Astrocyte (in vitro differentiated cells and primary cell): ENCODE measurements at regions not wholly inside any gene's neighbourhood (a gene's known extent, or its start where the extent isn't known, plus 50 kb on each side); places are given as distances from the start of the nearest gene placed in this dataset.

Experiments used
- DNase-seq: peaks from one replicate; pipeline ENCODE4 v3.0.0-alpha.2; 2010; ENCODE audit warnings: low read depth
- FAIRE-seq: peaks from 2 replicates; lab custom pipeline; 2011; peaks lifted over from hg19 to GRCh38; lab: Jason Lieb, UNC
- H2AFZ ChIP-seq: 2 replicates; pipeline ENCODE4 v1.6.0; 2012; ENCODE audit warnings: low read depth, low read length, inconsistent platforms
- H3K27ac ChIP-seq: 2 replicates; pipeline ENCODE4 v1.5.1; 2011; ENCODE audit warnings: low read depth, low read length, inconsistent platforms
- H3K27me3 ChIP-seq: 2 replicates; pipeline ENCODE4 v1.6.0; 2011; ENCODE audit warnings: low read length, inconsistent platforms; ENCODE audit not compliant: insufficient read depth
- H3K36me3 ChIP-seq: 2 replicates; pipeline ENCODE4 v1.5.1; 2011; ENCODE audit warnings: low read length, inconsistent platforms; ENCODE audit not compliant: insufficient read depth
- H3K4me1 ChIP-seq: 2 replicates; pipeline ENCODE4 v1.5.1; 2011; ENCODE audit warnings: low read length, inconsistent platforms; ENCODE audit not compliant: insufficient read depth
- H3K4me2 ChIP-seq: 2 replicates; pipeline ENCODE4 v1.6.0; 2012; ENCODE audit warnings: low read length, inconsistent platforms
- H3K4me3 ChIP-seq: 2 replicates; pipeline ENCODE4 v1.5.1; 2011; ENCODE audit warnings: low read depth, mild to moderate bottlenecking, low read length, inconsistent platforms; ENCODE audit not compliant: insufficient read depth
- H3K79me2 ChIP-seq: 2 replicates; pipeline ENCODE4 v1.6.0; 2012; ENCODE audit warnings: mild to moderate bottlenecking, low read length, inconsistent platforms; ENCODE audit not compliant: insufficient read depth
- H3K9ac ChIP-seq: 2 replicates; pipeline ENCODE4 v1.6.0; 2012; ENCODE audit warnings: mild to moderate bottlenecking, low read length, inconsistent platforms
- H3K9me3 ChIP-seq: 2 replicates; pipeline ENCODE4 v1.5.1; 2012; ENCODE audit warnings: low read depth, mild to moderate bottlenecking, low read length, inconsistent platforms; ENCODE audit not compliant: insufficient read depth
- H4K20me1 ChIP-seq: 2 replicates; pipeline ENCODE4 v1.6.0; 2012; ENCODE audit warnings: low read length, inconsistent platforms; ENCODE audit not compliant: insufficient read depth
- H3K27ac Mint-ChIP-seq: one replicate; pipeline ENCODE4 v1.8.0; 2021; ENCODE audit warnings: mild to moderate bottlenecking, mixed read lengths; ENCODE audit not compliant: unreplicated experiment
- H3K27me3 Mint-ChIP-seq: one replicate; pipeline ENCODE4 v1.8.0; 2021; ENCODE audit warnings: low read depth, mixed read lengths; ENCODE audit not compliant: unreplicated experiment
- H3K36me3 Mint-ChIP-seq: one replicate; pipeline ENCODE4 v1.8.0; 2021; ENCODE audit warnings: low read depth, mixed read lengths; ENCODE audit not compliant: unreplicated experiment
- H3K4me1 Mint-ChIP-seq: one replicate; pipeline ENCODE4 v1.8.0; 2021; ENCODE audit warnings: low read depth, mixed read lengths; ENCODE audit not compliant: unreplicated experiment
- H3K4me3 Mint-ChIP-seq: one replicate; pipeline ENCODE4 v1.8.0; 2021; ENCODE audit warnings: mild to moderate bottlenecking, moderate library complexity, mixed read lengths; ENCODE audit not compliant: unreplicated experiment
- H3K9me3 Mint-ChIP-seq: one replicate; pipeline ENCODE4 v1.8.0; 2021; ENCODE audit warnings: mild to moderate bottlenecking, mixed read lengths; ENCODE audit not compliant: unreplicated experiment
- CTCF ChIP-seq: IDR thresholded peaks from 2 replicates; pipeline ENCODE4 v1.5.1; 2011; ENCODE audit warnings: low read depth, mild to moderate bottlenecking, inconsistent platforms, low read length, moderate library complexity; ENCODE audit not compliant: insufficient read depth
- EZH2 ChIP-seq: IDR thresholded peaks from 2 replicates; pipeline ENCODE4 v1.6.1; 2012; ENCODE audit warnings: mild to moderate bottlenecking, low read length, inconsistent platforms; ENCODE audit not compliant: insufficient read depth

- no peak for TF ChIP-seq CTCF
- TF ChIP-seq EZH2, result no peak
- Histone ChIP-seq H3K27ac (no peak overlapping the region), H3K9me3 (no peaks in the 10 kb centered on the region), H3K4me3 (no peak overlapping the region), H4K20me1 (no peaks in the 10 kb centered on the region), H3K4me2 (no peak overlapping the region), H3K79me2 (no peaks in the 10 kb centered on the region), H3K9ac (no peak overlapping the region), H3K27me3 (peaks cover 11% of the 10 kb centered on the region), H3K4me1 (peaks cover 6% of the 10 kb centered on the region), H2AFZ (no peak overlapping the region), H3K36me3 (no peaks in the 10 kb centered on the region)
- Mint-ChIP-seq H3K27ac (no peak overlapping the region), H3K4me1 (peaks cover 10% of the 10 kb centered on the region), H3K27me3 (peaks cover 61% of the 10 kb centered on the region), H3K36me3 (peaks cover 4% of the 10 kb centered on the region), H3K4me3 (no peak overlapping the region), H3K9me3 (no peaks in the 10 kb centered on the region)
- DNase-seq (no peak), FAIRE-seq (no peak)
These were observed 509.0 kb upstream of the ZMIZ1 start for GRCh38 chr10:78559661-78560340.

DNA sequence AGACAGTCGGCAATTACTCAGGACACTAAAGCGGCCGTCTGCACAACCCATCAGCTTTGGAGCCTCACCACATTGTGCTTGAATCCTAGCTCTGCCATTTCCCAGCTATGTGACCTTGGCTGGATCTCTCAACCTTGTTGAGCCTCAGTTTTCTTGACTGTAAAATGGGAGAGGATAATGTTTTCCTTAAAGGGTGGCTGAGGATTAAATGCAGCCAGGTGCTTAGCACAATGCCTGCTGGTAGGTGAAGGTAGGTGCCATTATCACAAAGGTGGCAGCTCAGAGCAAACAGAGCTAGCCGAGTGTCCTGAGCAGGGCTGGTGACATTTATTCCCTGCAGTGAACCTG is 508.5 kb upstream of the ZMIZ1 start:
- Histone ChIP-seq H3K4me2 (no peak overlapping the region), H3K4me1 (peaks cover 6% of the 10 kb centered on the region), H3K36me3 (no peaks in the 10 kb centered on the region), H3K4me3 (no peak overlapping the region), H3K79me2 (no peaks in the 10 kb centered on the region), H3K27me3 (peaks cover 11% of the 10 kb centered on the region), H4K20me1 (no peaks in the 10 kb centered on the region), H3K9me3 (peaks cover 2% of the 10 kb centered on the region), H2AFZ (no peak overlapping the region), H3K27ac (no peak overlapping the region), H3K9ac (no peak overlapping the region)
- Mint-ChIP-seq H3K9me3 (no peaks in the 10 kb centered on the region), H3K27me3 (peaks cover 66% of the 10 kb centered on the region), H3K4me1 (peaks cover 10% of the 10 kb centered on the region), H3K27ac (no peak overlapping the region), H3K36me3 (peaks cover 4% of the 10 kb centered on the region), H3K4me3 (no peak overlapping the region)
- TF ChIP-seq EZH2, result no peak
- TF ChIP-seq CTCF, result no peak
- DNase-seq, result no peak
- FAIRE-seq, result no peak

DNA sequence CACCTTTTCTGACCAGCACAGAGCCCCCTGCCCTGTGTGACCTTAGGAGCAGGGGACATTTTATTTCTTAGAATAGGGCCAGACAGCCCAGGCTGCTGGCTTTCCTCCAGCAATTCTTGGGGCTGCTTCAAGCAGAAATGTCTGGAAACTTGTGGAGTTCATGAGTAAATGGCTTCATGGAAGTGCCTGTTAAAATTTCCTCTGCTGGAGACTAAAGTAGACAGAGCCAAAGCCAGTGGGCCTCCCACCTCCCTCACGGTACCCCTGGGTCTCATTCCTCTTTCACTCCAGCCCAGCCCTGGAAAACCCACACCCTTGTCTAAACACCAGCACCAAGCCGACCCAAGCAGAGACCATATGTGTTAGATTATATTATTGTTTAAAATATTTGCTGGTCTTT is 505.5 kb upstream of the ZMIZ1 start:
- TF ChIP-seq CTCF, result no peak
- TF ChIP-seq EZH2, result no peak
- Histone ChIP-seq H3K27me3 (peaks cover 25% of the 10 kb centered on the region), H3K4me2 (no peak overlapping the region), H4K20me1 (no peaks in the 10 kb centered on the region), H3K4me3 (no peak overlapping the region), H3K9me3 (peaks cover 2% of the 10 kb centered on the region), H3K27ac (no peak overlapping the region), H3K79me2 (no peaks in the 10 kb centered on the region), H3K9ac (no peak overlapping the region), H2AFZ (no peak overlapping the region), H3K4me1 (peaks cover 6% of the 10 kb centered on the region), H3K36me3 (no peaks in the 10 kb centered on the region)
- Mint-ChIP-seq H3K4me1 (peaks cover 10% of the 10 kb centered on the region), H3K9me3 (no peaks in the 10 kb centered on the region), H3K27me3 (peaks cover 64% of the 10 kb centered on the region), H3K27ac (no peak overlapping the region), H3K36me3 (peaks cover 4% of the 10 kb centered on the region), H3K4me3 (no peak overlapping the region)
- FAIRE-seq (no peak), DNase-seq (no peak)
